H9 (cell line): ENCODE measurements at regions not wholly inside any gene's neighbourhood (a gene's known extent, or its start where the extent isn't known, plus 50 kb on each side); places are given as distances from the start of the nearest gene placed in this dataset.

Experiments used
- DNase-seq: peaks from one replicate; pipeline ENCODE4 v3.0.0-alpha.2; 2017
- H2AFZ ChIP-seq: one replicate; pipeline ENCODE4 v1.6.1; 2013; ENCODE audit warnings: mild to moderate bottlenecking, low read length, control low read depth, moderate library complexity
- H2AK5ac ChIP-seq: 2 replicates; pipeline ENCODE4 v1.6.1; 2013; ENCODE audit warnings: low read length, control low read depth, mixed read lengths; ENCODE audit not compliant: insufficient read length
- H2BK120ac ChIP-seq: one replicate; pipeline ENCODE4 v1.6.1; 2013; ENCODE audit warnings: low read depth, mild to moderate bottlenecking, low read length, control low read depth, inconsistent platforms; ENCODE audit not compliant: poor library complexity, severe bottlenecking
- H2BK12ac ChIP-seq: 2 replicates; pipeline ENCODE4 v1.6.1; 2013; ENCODE audit warnings: low read length, control low read depth, mixed read lengths, low read depth; ENCODE audit not compliant: insufficient read length
- H2BK15ac ChIP-seq: 2 replicates; pipeline ENCODE4 v1.6.1; 2013; ENCODE audit warnings: low read depth, low read length, control low read depth
- H2BK20ac ChIP-seq: one replicate; pipeline ENCODE4 v1.6.1; 2013; ENCODE audit warnings: low read depth, mild to moderate bottlenecking, low read length, control low read depth, inconsistent platforms; ENCODE audit not compliant: poor library complexity, severe bottlenecking
- H2BK5ac ChIP-seq: 2 replicates; pipeline ENCODE4 v1.6.1; 2013; ENCODE audit warnings: low read length, control low read depth, mixed read lengths; ENCODE audit not compliant: insufficient read length
- H3K14ac ChIP-seq: 2 replicates; pipeline ENCODE4 v1.6.1; 2013; ENCODE audit warnings: low read length, control low read depth; ENCODE audit not compliant: insufficient read depth
- H3K18ac ChIP-seq: 2 replicates; pipeline ENCODE4 v1.6.1; 2013; ENCODE audit warnings: low read depth, mild to moderate bottlenecking, mixed read lengths, low read length, control low read depth; ENCODE audit not compliant: insufficient read length
- H3K23ac ChIP-seq: 2 replicates; pipeline ENCODE4 v1.6.1; 2013; ENCODE audit warnings: low read length, control low read depth, mixed read lengths, low read depth; ENCODE audit not compliant: insufficient read length
- H3K23me2 ChIP-seq: 2 replicates; pipeline ENCODE4 v1.6.1; 2013; ENCODE audit warnings: low read depth, mild to moderate bottlenecking, mixed read lengths, low read length, control low read depth; ENCODE audit not compliant: insufficient read length, poor library complexity, severe bottlenecking
- H3K27ac ChIP-seq: 2 replicates; pipeline ENCODE4 v1.5.1; 2013; ENCODE audit warnings: low read length, control low read depth, mixed read lengths, low read depth; ENCODE audit not compliant: insufficient read length
- H3K27me3 ChIP-seq: 2 replicates; pipeline ENCODE4 v1.6.1; 2013; ENCODE audit warnings: low read length, control low read depth, inconsistent platforms; ENCODE audit not compliant: insufficient read depth
- H3K4ac ChIP-seq: 2 replicates; pipeline ENCODE4 v1.6.1; 2013; ENCODE audit warnings: low read depth, mild to moderate bottlenecking, control low read depth, inconsistent platforms, low read length, moderate library complexity
- H3K4me1 ChIP-seq: 2 replicates; pipeline ENCODE4 v1.6.1; 2013; ENCODE audit warnings: low read length, control low read depth, inconsistent platforms; ENCODE audit not compliant: insufficient read depth
- H3K4me2 ChIP-seq: 2 replicates; pipeline ENCODE4 v1.6.1; 2013; ENCODE audit warnings: low read length, control low read depth, mixed read lengths; ENCODE audit not compliant: insufficient read length, insufficient read depth
- H3K56ac ChIP-seq: 2 replicates; pipeline ENCODE4 v1.6.1; 2013; ENCODE audit warnings: low read depth, mild to moderate bottlenecking, mixed read lengths, low read length, control low read depth; ENCODE audit not compliant: insufficient read length
- H3K79me1 ChIP-seq: 2 replicates; pipeline ENCODE4 v1.6.1; 2013; ENCODE audit warnings: low read depth, mild to moderate bottlenecking, moderate library complexity, low read length, control low read depth, inconsistent platforms; ENCODE audit not compliant: insufficient read depth, poor library complexity, severe bottlenecking
- H3K79me2 ChIP-seq: 2 replicates; pipeline ENCODE4 v1.6.1; 2013; ENCODE audit warnings: low read length, control low read depth, inconsistent platforms; ENCODE audit not compliant: insufficient read depth
- H3K9ac ChIP-seq: 2 replicates; pipeline ENCODE4 v1.6.1; 2013; ENCODE audit warnings: low read length, control low read depth, mixed read lengths; ENCODE audit not compliant: insufficient read length; ENCODE audit errors: extremely low read depth
- H3K9me3 ChIP-seq: one replicate; pipeline ENCODE4 v1.6.1; 2013; ENCODE audit warnings: low read depth, low read length, inconsistent platforms; ENCODE audit not compliant: control insufficient read depth
- H3T11ph ChIP-seq: one replicate; pipeline ENCODE4 v1.6.1; 2013; ENCODE audit warnings: mild to moderate bottlenecking, low read length, control low read depth, inconsistent platforms
- H4K20me1 ChIP-seq: one replicate; pipeline ENCODE4 v1.6.1; 2013; ENCODE audit not compliant: control insufficient read depth, insufficient read length, insufficient read depth
- H4K5ac ChIP-seq: 2 replicates; pipeline ENCODE4 v1.6.1; 2013; ENCODE audit warnings: low read depth, mild to moderate bottlenecking, mixed read lengths, low read length, control low read depth; ENCODE audit not compliant: insufficient read length
- H4K8ac ChIP-seq: replicated peaks from 2 replicates; pipeline ENCODE4 v1.6.1; 2013; ENCODE audit warnings: low read length, control low read depth, mixed read lengths, low read depth; ENCODE audit not compliant: insufficient read length
- H4K91ac ChIP-seq: 2 replicates; pipeline ENCODE4 v1.6.1; 2013; ENCODE audit warnings: low read depth, mild to moderate bottlenecking, moderate library complexity, mixed read lengths, low read length, control low read depth; ENCODE audit not compliant: insufficient read length
- H3K27ac Mint-ChIP-seq, 3 experiments: 2 replicates in 2 of 3; 3 replicates in 1 of 3; pipeline ENCODE4 v1.8.0; 2020 to 2021; ENCODE audit warnings: mixed read lengths in 3 of 3, mild to moderate bottlenecking in 1 of 3, moderate library complexity in 1 of 3
- H3K27me3 Mint-ChIP-seq: 2 replicates; pipeline ENCODE4 v1.8.0; 2021; ENCODE audit warnings: low read depth, mild to moderate bottlenecking, moderate library complexity, mixed read lengths
- H3K36me3 Mint-ChIP-seq, 3 experiments: 2 replicates in 2 of 3; 3 replicates in 1 of 3; pipeline ENCODE4 v1.8.0; 2020 to 2021; ENCODE audit warnings: low read depth in 3 of 3, mixed read lengths in 3 of 3; ENCODE audit not compliant: insufficient read depth in 1 of 3
- H3K4me1 Mint-ChIP-seq, 2 experiments: 2 replicates each; pipeline ENCODE4 v1.8.0; 2020; ENCODE audit warnings: mixed read lengths in 2 of 2
- H3K4me3 Mint-ChIP-seq, 2 experiments: 2 replicates in 1 of 2; 3 replicates in 1 of 2; pipeline ENCODE4 v1.8.0; 2020 to 2021; ENCODE audit warnings: mild to moderate bottlenecking in 2 of 2, mixed read lengths in 2 of 2, moderate library complexity in 1 of 2
- H3K9me3 Mint-ChIP-seq, 2 experiments: 2 replicates in 1 of 2; 3 replicates in 1 of 2; pipeline ENCODE4 v1.8.0; 2020; ENCODE audit warnings: mild to moderate bottlenecking in 2 of 2, mixed read lengths in 2 of 2, moderate library complexity in 1 of 2
- CTCF ChIP-seq: fragments of 200-600 bp; sonication (generic); conservative IDR thresholded peaks from 3 replicates; pipeline ENCODE4 v1.8.0; 2021; ENCODE audit warnings: antibody characterized with exemption, mild to moderate bottlenecking
- WGBS: extraction: QIAGEN DNeasy Blood & Tissue Kit; methylation state at CpG from one replicate; pipeline ENCODE4 v1.1.7; 2013; ENCODE audit warnings: missing lambda C conversion rate, low lambda C conversion rate, mixed read lengths; ENCODE audit not compliant: insufficient read length; ENCODE audit errors: extremely low coverage; 5-methylcytosine and 5-hydroxymethylcytosine counted together

- no peaks in the 10 kb centered on the region for H3K27me3 Mint-ChIP-seq
- TF ChIP-seq CTCF: no peak
- no peaks in the 10 kb centered on the region for H3K4me1 Mint-ChIP-seq
- Histone ChIP-seq H3K27me3 (no peaks in the 10 kb centered on the region), H2BK5ac (no peak overlapping the region), H2AFZ (no peak overlapping the region), H3K9me3 (no peaks in the 10 kb centered on the region), H3K23ac (no peak overlapping the region), H4K91ac (no peak overlapping the region), H3K4me2 (no peak overlapping the region), H2AK5ac (no peak overlapping the region), H4K5ac (no peak overlapping the region), H3K79me2 (no peaks in the 10 kb centered on the region), H2BK20ac (no peak overlapping the region), H2BK15ac (no peak overlapping the region), H3K18ac (no peak overlapping the region), H3K4me1 (no peaks in the 10 kb centered on the region), H4K20me1 (no peaks in the 10 kb centered on the region), H4K8ac (no peak overlapping the region), H3T11ph (no peak overlapping the region), H3K9ac (no peak overlapping the region), H3K27ac (no peak overlapping the region), H3K79me1 (no peaks in the 10 kb centered on the region), H3K56ac (no peak overlapping the region), H3K14ac (no peak overlapping the region), H2BK120ac (no peak overlapping the region), H2BK12ac (no peak overlapping the region), H3K23me2 (no peaks in the 10 kb centered on the region), H3K4ac (no peak overlapping the region)
- H3K4me3 Mint-ChIP-seq: no peak overlapping the region
- H3K27ac Mint-ChIP-seq: no peak overlapping the region
- H3K9me3 Mint-ChIP-seq: no peaks in the 10 kb centered on the region; a peak in 3 of 5 replicates
- DNase-seq: no peak
- H3K36me3 Mint-ChIP-seq: no peaks in the 10 kb centered on the region
- WGBS: no CpG with 5 or more reads among the region's 2 CpGs
These were observed 334.4 kb upstream of the FSTL5 start for GRCh38 chr4:162498168-162498567.
